Keratinocyte (primary cell): ENCODE measurements at regions not wholly inside any gene's neighbourhood (a gene's known extent, or its start where the extent isn't known, plus 50 kb on each side); places are given as distances from the start of the nearest gene placed in this dataset.

Experiments
- DNase-seq: peaks from one replicate; pipeline ENCODE4 v3.0.0-alpha.2; 2011; ENCODE audit warnings: low read depth, missing footprints, low spot score
- FAIRE-seq: peaks from 2 replicates; lab custom pipeline; 2011; peaks lifted over from hg19 to GRCh38; lab: Jason Lieb, UNC
- H2AFZ ChIP-seq: 2 replicates; pipeline ENCODE4 v1.6.0; 2012; ENCODE audit warnings: low read length, control low read depth, inconsistent platforms; ENCODE audit not compliant: control insufficient read depth
- H3K27ac ChIP-seq: 2 replicates; pipeline ENCODE4 v1.5.1; 2011; ENCODE audit warnings: low read length; ENCODE audit not compliant: control insufficient read depth, insufficient read depth
- H3K27me3 ChIP-seq: 3 replicates; pipeline ENCODE4 v1.6.0; 2011; ENCODE audit warnings: low read length; ENCODE audit not compliant: control insufficient read depth, insufficient read depth; ENCODE audit errors: extremely low read depth
- H3K36me3 ChIP-seq, 2 experiments: 2 replicates in 1 of 2; 3 replicates in 1 of 2; pipeline ENCODE4 v1.5.1; 2011; ENCODE audit warnings: low read length in 2 of 2, mild to moderate bottlenecking in 1 of 2; ENCODE audit not compliant: control insufficient read depth in 2 of 2, insufficient read depth in 2 of 2; ENCODE audit errors: extremely low read depth in 1 of 2
- H3K4me1 ChIP-seq: 3 replicates; pipeline ENCODE4 v1.5.1; 2011; ENCODE audit warnings: low read length; ENCODE audit not compliant: control insufficient read depth, insufficient read depth; ENCODE audit errors: extremely low read depth
- H3K4me2 ChIP-seq: 3 replicates; pipeline ENCODE4 v1.6.0; 2011; ENCODE audit warnings: low read depth, low read length; ENCODE audit not compliant: control insufficient read depth, insufficient read depth; ENCODE audit errors: extremely low read depth
- H3K4me3 ChIP-seq, 3 experiments: fragments of 200-600 bp in 1 of 3; sonication (generic) in 1 of 3; 2 replicates in 2 of 3; 3 replicates in 1 of 3; pipeline ENCODE4 v1.5.1; 2011 to 2016; ENCODE audit warnings: low read length in 3 of 3, mild to moderate bottlenecking in 3 of 3, control low read depth in 2 of 3, inconsistent platforms in 1 of 3, low read depth in 1 of 3, mixed read lengths in 1 of 3, mixed run types in 1 of 3, moderate library complexity in 1 of 3; ENCODE audit not compliant: control insufficient read depth in 2 of 3, insufficient read depth in 2 of 3; ENCODE audit errors: extremely low read depth in 1 of 3
- H3K79me2 ChIP-seq: 2 replicates; pipeline ENCODE4 v1.6.0; 2012; ENCODE audit warnings: low read length; ENCODE audit not compliant: control insufficient read depth, insufficient read depth
- H3K9ac ChIP-seq: 3 replicates; pipeline ENCODE4 v1.6.0; 2011; ENCODE audit warnings: low read length; ENCODE audit not compliant: control insufficient read depth, insufficient read depth; ENCODE audit errors: extremely low read depth
- H3K9me1 ChIP-seq: 3 replicates; pipeline ENCODE4 v1.6.0; 2011; ENCODE audit warnings: low read length; ENCODE audit not compliant: control insufficient read depth, insufficient read depth; ENCODE audit errors: extremely low read depth
- H3K9me3 ChIP-seq: 2 replicates; pipeline ENCODE4 v1.5.1; 2012; ENCODE audit warnings: low read depth, low read length; ENCODE audit not compliant: control insufficient read depth
- H4K20me1 ChIP-seq: 3 replicates; pipeline ENCODE4 v1.6.0; 2011; ENCODE audit warnings: low read length; ENCODE audit not compliant: control insufficient read depth, insufficient read depth; ENCODE audit errors: extremely low read depth
- EZH2 ChIP-seq: IDR thresholded peaks from one replicate; pipeline ENCODE4 v1.6.1; 2012; ENCODE audit warnings: inconsistent platforms, mild to moderate bottlenecking, low read length, moderate library complexity
- dilution Hi-C: fragments of 300-500 bp; cut with MboI; formaldehyde crosslinking; loops from one replicate; pipeline ENCODE4 v1.7.0; 2020; ENCODE audit warnings: low sequenced_read_pairs; ENCODE audit not compliant: extremely low pct_ligation_motif_present
- TF ChIP-seq, protein P1 (sequence below), 3 experiments: IDR thresholded peaks in 1 of 3; conservative IDR thresholded peaks in 1 of 3; optimal IDR thresholded peaks in 1 of 3; 2 replicates in 2 of 3; 3 replicates in 1 of 3; pipeline versions ENCODE3 to v1.5.1; 2011; ENCODE audit warnings: low read length in 3 of 3, mild to moderate bottlenecking in 3 of 3, moderate library complexity in 2 of 3, control low read depth in 1 of 3, inconsistent platforms in 1 of 3; ENCODE audit not compliant: insufficient read depth in 2 of 3; ENCODE audit errors: extremely low read depth in 1 of 3

DNA sequence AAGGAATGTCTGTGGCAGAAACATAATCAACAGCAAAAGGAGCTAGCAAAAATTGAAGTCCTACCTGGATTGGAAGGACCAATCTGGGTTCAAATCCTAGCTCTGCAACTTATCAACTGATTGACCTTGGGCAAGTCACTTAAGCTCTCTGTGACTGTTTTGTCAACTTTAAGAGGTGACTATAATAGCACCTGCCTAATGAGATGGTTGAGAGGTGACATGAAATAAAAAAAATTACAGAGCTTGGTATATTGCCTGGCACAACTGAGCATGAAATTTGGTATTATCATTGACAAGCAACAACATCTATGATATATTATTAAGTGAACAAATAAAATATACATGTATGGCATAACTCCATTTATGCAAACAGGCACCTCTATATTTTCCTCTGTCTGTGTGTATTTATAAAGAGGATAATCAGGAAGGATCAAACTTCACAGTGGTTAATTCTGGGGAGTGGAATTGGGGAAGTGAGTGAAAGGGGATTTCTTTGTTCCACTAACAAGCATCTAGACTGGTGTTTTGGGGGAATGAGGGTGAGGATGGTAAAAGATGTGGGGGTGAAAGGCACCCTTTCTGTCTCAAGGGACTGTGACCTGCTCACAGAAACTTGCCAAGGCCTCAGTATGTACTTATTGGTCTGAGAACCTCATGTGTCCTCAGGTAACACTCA is 132.8 kb upstream of the SERTAD2 start:
- no peaks in the 10 kb centered on the region for H3K36me3 ChIP-seq
- H4K20me1 ChIP-seq: no peaks in the 10 kb centered on the region
- TF ChIP-seq, protein P1, sequence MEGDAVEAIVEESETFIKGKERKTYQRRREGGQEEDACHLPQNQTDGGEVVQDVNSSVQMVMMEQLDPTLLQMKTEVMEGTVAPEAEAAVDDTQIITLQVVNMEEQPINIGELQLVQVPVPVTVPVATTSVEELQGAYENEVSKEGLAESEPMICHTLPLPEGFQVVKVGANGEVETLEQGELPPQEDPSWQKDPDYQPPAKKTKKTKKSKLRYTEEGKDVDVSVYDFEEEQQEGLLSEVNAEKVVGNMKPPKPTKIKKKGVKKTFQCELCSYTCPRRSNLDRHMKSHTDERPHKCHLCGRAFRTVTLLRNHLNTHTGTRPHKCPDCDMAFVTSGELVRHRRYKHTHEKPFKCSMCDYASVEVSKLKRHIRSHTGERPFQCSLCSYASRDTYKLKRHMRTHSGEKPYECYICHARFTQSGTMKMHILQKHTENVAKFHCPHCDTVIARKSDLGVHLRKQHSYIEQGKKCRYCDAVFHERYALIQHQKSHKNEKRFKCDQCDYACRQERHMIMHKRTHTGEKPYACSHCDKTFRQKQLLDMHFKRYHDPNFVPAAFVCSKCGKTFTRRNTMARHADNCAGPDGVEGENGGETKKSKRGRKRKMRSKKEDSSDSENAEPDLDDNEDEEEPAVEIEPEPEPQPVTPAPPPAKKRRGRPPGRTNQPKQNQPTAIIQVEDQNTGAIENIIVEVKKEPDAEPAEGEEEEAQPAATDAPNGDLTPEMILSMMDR (optimal IDR thresholded peaks at IDR 0.05 in 1 of 3, IDR thresholded peaks at IDR 0.05 in 1 of 3, conservative IDR thresholded peaks at IDR 0.05 in 1 of 3; ENCODE audit: extremely low read depth in 1 of 3, insufficient read depth in 2 of 3, low read length in 3 of 3): no peak
- H3K4me1 ChIP-seq: peaks cover 24% of the 10 kb centered on the region
- H3K4me3 ChIP-seq: no peak overlapping the region
- no peaks in the 10 kb centered on the region for H3K9me1 ChIP-seq
- H3K9me3 ChIP-seq: no peaks in the 10 kb centered on the region
- peak overlapping the region; percentile 79 for H2AFZ ChIP-seq
- no peaks in the 10 kb centered on the region for H3K27me3 ChIP-seq
- no peaks in the 10 kb centered on the region for H3K79me2 ChIP-seq
- peak overlapping the region; percentile 33 for H3K4me2 ChIP-seq
- dilution Hi-C loops: no loop called here
- no peak overlapping the region for H3K9ac ChIP-seq
- DNase-seq: no peak
- no peak for FAIRE-seq
- H3K27ac ChIP-seq: no peak overlapping the region

DNA sequence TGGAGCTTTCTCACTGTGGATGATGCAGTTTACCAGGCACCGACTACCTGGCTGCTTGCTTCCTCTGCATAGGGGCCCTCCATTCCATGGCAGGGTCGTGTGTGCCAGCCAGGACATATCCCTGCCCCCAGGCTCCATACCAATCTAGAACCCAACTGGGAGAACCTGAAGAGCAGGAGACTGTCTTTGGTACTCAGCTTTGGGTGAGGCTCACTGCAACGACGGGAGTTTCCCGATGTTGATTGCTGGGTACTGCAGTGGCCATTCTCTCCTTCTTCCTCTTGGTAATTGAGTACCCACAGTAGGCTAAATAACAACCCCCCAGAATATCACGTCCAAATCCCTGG is 133.3 kb upstream of the SERTAD2 start:
- H4K20me1 ChIP-seq: no peaks in the 10 kb centered on the region
- FAIRE-seq (peak; percentile 5), DNase-seq (no peak)
- H3K4me1 ChIP-seq: peaks cover 19% of the 10 kb centered on the region
- H3K4me2 ChIP-seq: peak overlapping the region; percentile 33
- no peak overlapping the region for H3K9ac ChIP-seq
- H3K27me3 ChIP-seq: no peaks in the 10 kb centered on the region
- H3K27ac ChIP-seq: no peak overlapping the region
- no peaks in the 10 kb centered on the region for H3K36me3 ChIP-seq
- H3K9me1 ChIP-seq: no peaks in the 10 kb centered on the region
- H3K4me3 ChIP-seq: no peak overlapping the region
- H3K79me2 ChIP-seq: no peaks in the 10 kb centered on the region
- no peaks in the 10 kb centered on the region for H3K9me3 ChIP-seq
- H2AFZ ChIP-seq: peak overlapping the region; percentile 79
- no peak for TF ChIP-seq EZH2
- TF ChIP-seq, protein P1 (optimal IDR thresholded peaks at IDR 0.05 in 1 of 3, IDR thresholded peaks at IDR 0.05 in 1 of 3, conservative IDR thresholded peaks at IDR 0.05 in 1 of 3; ENCODE audit: extremely low read depth in 1 of 3, insufficient read depth in 2 of 3, low read length in 3 of 3): no peak
- dilution Hi-C loops: no loop called here
